ENCODE measurements at regions not wholly inside any gene's neighbourhood (a gene's known extent, or its start where the extent isn't known, plus 50 kb on each side); places are given as distances from the start of the nearest gene placed in this dataset.
A peak's percentile ranks its signal among the peaks of the same experiment; 100 is the strongest.

DNA sequence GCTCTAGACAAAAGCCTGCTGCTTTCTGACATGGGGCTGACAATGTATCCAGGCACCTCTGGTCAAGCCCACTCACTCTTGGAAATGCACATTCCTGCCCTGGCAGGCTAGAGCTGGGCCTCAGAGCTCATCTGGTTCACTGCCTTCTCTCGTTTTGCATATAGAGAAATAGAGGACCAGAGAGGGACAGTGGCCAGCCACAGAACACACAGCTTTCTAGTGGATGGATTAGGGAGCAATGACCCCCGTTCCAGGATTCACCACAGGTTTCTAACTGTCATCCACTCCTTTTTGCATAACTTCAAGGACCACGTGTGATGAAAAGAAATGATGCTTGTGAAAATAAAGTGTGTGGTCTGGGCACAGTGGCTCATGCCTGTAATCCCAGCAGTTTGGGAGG, 129.6 kb upstream of the IGSF21 start:
- no peak overlapping the region for H3K4me3 ChIP-seq
- no peaks in the 10 kb centered on the region for H3K9me3 ChIP-seq
- WGBS, 5 donors = 47 to 77% (median 61%) methylated on average over 3 of the region's 3 CpGs
- no peak for DNase-seq
- H3K27ac ChIP-seq = no peak overlapping the region
- no peaks in the 10 kb centered on the region for H3K4me1 ChIP-seq
- peaks cover 0 to 54% (median 0%) of the 10 kb centered on the region in 7 donors for H3K27me3 ChIP-seq (replicated peaks in 1 of 7)
- H3K36me3 ChIP-seq = no peaks in the 10 kb centered on the region
- intact Hi-C loops (cut with DNase I; ENCODE audit: low total_unique reads) = no loop called here
- no peak for TF ChIP-seq CTCF (IDR thresholded peaks at IDR 0.05 in 8 of 11, conservative IDR thresholded peaks at IDR 0.05 in 3 of 11)

GRCh38 chr1:17979815-17980214, 127.8 kb upstream of the IGSF21 start:
- Histone ChIP-seq H3K36me3 (no peaks in the 10 kb centered on the region), H3K4me1 (no peaks in the 10 kb centered on the region), H3K9me3 (peaks cover 0 to under 1% (median 0%) of the 10 kb centered on the region in 8 donors), H3K4me3 (no peak overlapping the region), H3K27ac (no peak overlapping the region), H3K27me3 (replicated peaks in 1 of 7) (peaks cover 0 to 59% (median 0%) of the 10 kb centered on the region in 7 donors)
- no peak for TF ChIP-seq POLR2AphosphoS5 (IDR thresholded peaks at IDR 0.05)
- TF ChIP-seq POLR2A (IDR thresholded peaks at IDR 0.05) = no peak
- no peak for TF ChIP-seq CTCF (IDR thresholded peaks at IDR 0.05 in 8 of 11, conservative IDR thresholded peaks at IDR 0.05 in 3 of 11)
- intact Hi-C loops (cut with DNase I; ENCODE audit: low total_unique reads) = no loop called here
- 47 to 61% (median 58%) methylated on average over 6 of the region's 6 CpGs for WGBS, 5 donors
- DNase-seq = no peak

DNA sequence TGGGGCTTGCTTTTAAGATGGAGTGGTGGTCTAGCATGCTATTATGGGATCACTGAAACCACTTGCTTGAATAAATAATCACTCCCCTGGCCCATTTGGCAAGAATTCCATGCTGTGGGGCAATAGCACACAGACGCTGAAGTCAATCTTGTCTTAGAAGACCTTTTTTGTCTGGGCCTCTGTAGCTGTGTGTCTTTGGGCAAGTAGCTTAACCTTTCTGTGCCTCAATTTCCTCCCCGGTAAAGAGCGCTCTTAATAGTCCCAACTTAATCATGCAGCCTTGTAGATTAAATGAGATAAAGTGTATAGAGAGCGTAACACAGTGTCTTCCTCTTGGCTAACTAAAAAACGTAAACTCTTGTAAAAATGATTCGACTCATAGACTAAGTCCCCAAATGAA, 125.4 kb upstream of the IGSF21 start:
- no peak for DNase-seq
- peaks cover 0 to 17% (median 0%) of the 10 kb centered on the region in 8 donors for H3K9me3 ChIP-seq
- H3K4me1 ChIP-seq = no peaks in the 10 kb centered on the region
- peaks cover 0 to 51% (median 0%) of the 10 kb centered on the region in 7 donors for H3K27me3 ChIP-seq (replicated peaks in 1 of 7)
- H3K27ac ChIP-seq = no peak overlapping the region
- no peak overlapping the region for H3K4me3 ChIP-seq
- no peaks in the 10 kb centered on the region for H3K36me3 ChIP-seq
- WGBS, 5 donors = 80 to 88% (median 87%) methylated on average over 6 of the region's 6 CpGs
- TF ChIP-seq CTCF (IDR thresholded peaks at IDR 0.05 in 8 of 11, conservative IDR thresholded peaks at IDR 0.05 in 3 of 11) (no peak), POLR2A (IDR thresholded peaks at IDR 0.05) (no peak), POLR2AphosphoS5 (IDR thresholded peaks at IDR 0.05) (no peak)
- intact Hi-C loops (cut with DNase I; ENCODE audit: low total_unique reads) = no loop called here

DNA sequence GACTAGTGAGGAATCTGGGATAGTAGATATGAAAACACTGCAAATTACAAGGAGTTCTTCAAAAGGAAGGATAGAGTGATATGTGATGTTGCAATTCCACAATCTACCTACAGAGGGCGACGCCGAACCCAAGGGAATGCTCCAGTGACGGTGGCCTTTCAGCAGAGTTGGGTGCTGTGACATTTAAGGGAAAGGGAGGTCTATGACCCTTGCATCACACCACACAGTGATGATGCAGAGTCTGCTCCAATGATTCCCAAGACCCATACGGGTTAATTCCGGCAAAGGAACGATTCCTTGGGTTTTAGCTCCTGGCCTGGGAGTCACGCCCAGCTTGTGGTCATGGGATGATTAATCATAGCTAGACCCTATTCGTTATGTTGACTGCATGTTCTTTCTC, 123.0 kb upstream of the IGSF21 start:
- H3K27me3 ChIP-seq (replicated peaks in 1 of 7) = peaks cover 0 to 49% (median 0%) of the 10 kb centered on the region in 7 donors
- WGBS, 5 donors = 28 to 39% (median 32%) methylated on average over 9 of the region's 9 CpGs
- peaks cover 0 to 17% (median 0%) of the 10 kb centered on the region in 8 donors for H3K9me3 ChIP-seq
- H3K27ac ChIP-seq = no peak overlapping the region
- no peak for TF ChIP-seq POLR2A (IDR thresholded peaks at IDR 0.05)
- TF ChIP-seq POLR2AphosphoS5 (IDR thresholded peaks at IDR 0.05) = no peak
- TF ChIP-seq CTCF (IDR thresholded peaks at IDR 0.05 in 8 of 11, conservative IDR thresholded peaks at IDR 0.05 in 3 of 11) = peak in 10 of 11 experiments; percentile 19 to 63 (median 52)
- no peaks in the 10 kb centered on the region for H3K4me1 ChIP-seq
- H3K4me3 ChIP-seq = no peak overlapping the region
- H3K36me3 ChIP-seq = no peaks in the 10 kb centered on the region
- intact Hi-C loops (cut with DNase I; ENCODE audit: low total_unique reads) = no loop called here
- peak; percentile 8 for DNase-seq

All from spleen (tissue), 11 donors.